A549 (cell line): ENCODE measurements at regions not wholly inside any gene's neighbourhood (a gene's known extent, or its start where the extent isn't known, plus 50 kb on each side); places are given as distances from the start of the nearest gene placed in this dataset.

Experiments
- ATAC-seq, 2 experiments: fragments of 200-7000 bp in 1 of 2; fragments of >200 bp in 1 of 2; cut with Nextera tagmentation in 1 of 2; cut with Tn5 transposase in 1 of 2; 3 replicates each; pipeline versions ENCODE4 v1.8.0 to v1.9.1; 2018 to 2020; ENCODE audit warnings: mild to moderate bottlenecking in 1 of 2, moderate library complexity in 1 of 2
- CTCF ChIA-PET: fragments of 300-600 bp; sonication (Branson Sonifier 250); formaldehyde crosslinking; extraction: SDS; loops from one replicate; lab custom pipeline; 2021; ENCODE audit warnings: antibody characterized with exemption, inconsistent platforms; lab: Yijun Ruan, JAX
- POLR2A ChIA-PET: fragments of 350-600 bp; formaldehyde crosslinking; extraction: SDS; loops from one replicate; lab custom pipeline; 2021; ENCODE audit warnings: antibody characterized with exemption, inconsistent platforms; lab: Yijun Ruan, JAX
- DNase-seq, 2 experiments: peaks; one replicate each; pipeline versions ENCODE4 v3.0.0 to v3.0.0-alpha.2; 2011 to 2016; ENCODE audit warnings: low read depth in 1 of 2, low spot score in 1 of 2
- FAIRE-seq: peaks from 2 replicates; lab custom pipeline; 2011; peaks lifted over from hg19 to GRCh38; lab: Jason Lieb, UNC
- H3K27ac ChIP-seq, 2 experiments: fragments of >200 bp; sonication (Bioruptor Twin); formaldehyde crosslinking; 3 replicates each; pipeline ENCODE4 v1.5.1; 2016 to 2017
- H3K4me1 ChIP-seq: fragments of >200 bp; sonication (Bioruptor Twin); formaldehyde crosslinking; 3 replicates; pipeline ENCODE4 v1.6.1; 2016
- H3K4me2 ChIP-seq: fragments of >200 bp; sonication (Bioruptor Twin); formaldehyde crosslinking; 3 replicates; pipeline ENCODE4 v1.6.1; 2016
- H3K4me3 ChIP-seq: fragments of >200 bp; sonication (Bioruptor Twin); formaldehyde crosslinking; 3 replicates; pipeline ENCODE4 v1.5.1; 2016
- H3K9me3 ChIP-seq: fragments of >200 bp; sonication (Bioruptor Twin); formaldehyde crosslinking; 3 replicates; pipeline ENCODE4 v1.6.1; 2016
- ATOH8 ChIP-seq: fragments of 250-450 bp; sonication (Bioruptor Pico); IDR thresholded peaks from 2 replicates; pipeline ENCODE4 v1.5.0; 2020; ENCODE audit warnings: low read depth, mild to moderate bottlenecking, moderate library complexity
- CBX2 ChIP-seq: fragments of 200-600 bp; sonication (generic); IDR thresholded peaks from 2 replicates; pipeline ENCODE4 v1.6.1; 2016; ENCODE audit warnings: low read depth, mild to moderate bottlenecking, borderline replicate concordance
- CBX8 ChIP-seq: fragments of 200-600 bp; sonication (generic); IDR thresholded peaks from 2 replicates; pipeline ENCODE4 v1.6.1; 2016
- CEBPB ChIP-seq, 2 experiments: fragments of >200 bp in 1 of 2; sonication (Bioruptor Twin) in 1 of 2; formaldehyde crosslinking in 1 of 2; IDR thresholded peaks; 2 replicates each; pipeline ENCODE4 v1.6.1; 2012 to 2016
- CHD2 ChIP-seq: fragments of 150-350 bp; IDR thresholded peaks from 2 replicates; pipeline ENCODE4 v1.6.1; 2014; ENCODE audit warnings: low read length; ENCODE audit not compliant: partially characterized antibody
- CTCF ChIP-seq: fragments of >200 bp; sonication (Bioruptor Twin); formaldehyde crosslinking; IDR thresholded peaks from 3 replicates; pipeline ENCODE4 v1.5.1; 2016
- ESRRA ChIP-seq: fragments of 150-350 bp; IDR thresholded peaks from 2 replicates; pipeline ENCODE4 v1.6.1; 2014; ENCODE audit warnings: mild to moderate bottlenecking, low read length, borderline replicate concordance
- FOSB ChIP-seq: fragments of 250-450 bp; sonication (Bioruptor Pico); IDR thresholded peaks from 2 replicates; pipeline ENCODE4 v1.5.0; 2020; ENCODE audit warnings: mild to moderate bottlenecking, moderate library complexity
- FOSL2 ChIP-seq, 2 experiments: fragments of 450-650 bp in 1 of 2; fragments of >200 bp in 1 of 2; sonication (Bioruptor Twin) in 1 of 2; formaldehyde crosslinking; IDR thresholded peaks; 2 replicates each; pipeline versions ENCODE4 v1.5.0 to v1.6.1; 2016 to 2020; ENCODE audit warnings: mild to moderate bottlenecking in 1 of 2, moderate library complexity in 1 of 2
- HEYL ChIP-seq: fragments of 250-450 bp; sonication (Bioruptor Pico); IDR thresholded peaks from 2 replicates; pipeline ENCODE4 v1.8.0; 2021; ENCODE audit warnings: mild to moderate bottlenecking, moderate library complexity
- KDM1A ChIP-seq: fragments of 200-600 bp; sonication (generic); IDR thresholded peaks from 2 replicates; pipeline ENCODE4 v1.6.1; 2016; ENCODE audit warnings: low read depth, mild to moderate bottlenecking
- MAFK ChIP-seq: fragments of 450-650 bp; IDR thresholded peaks from 2 replicates; pipeline ENCODE4 v1.6.1; 2014; ENCODE audit not compliant: partially characterized antibody
- NFE2L2 ChIP-seq: fragments of 150-350 bp; conservative IDR thresholded peaks from 2 replicates; pipeline ENCODE4 v1.6.1; 2014; ENCODE audit warnings: low read length
- RARB ChIP-seq: fragments of 250-450 bp; sonication (Bioruptor Pico); IDR thresholded peaks from 2 replicates; pipeline ENCODE4 v1.8.0; 2021; ENCODE audit warnings: mild to moderate bottlenecking, moderate library complexity
- SMC3 ChIP-seq: fragments of >200 bp; sonication (Bioruptor Twin); formaldehyde crosslinking; IDR thresholded peaks from 3 replicates; pipeline ENCODE4 v1.6.1; 2018; ENCODE audit warnings: inconsistent platforms
- ZC3H11A ChIP-seq: fragments of 450-650 bp; IDR thresholded peaks from 2 replicates; pipeline ENCODE4 v1.6.1; 2014; ENCODE audit warnings: antibody characterized with exemption, mild to moderate bottlenecking
- ZFP36 ChIP-seq: fragments of 450-650 bp; IDR thresholded peaks from 2 replicates; pipeline ENCODE4 v1.6.1; 2014; ENCODE audit warnings: borderline replicate concordance; ENCODE audit not compliant: partially characterized antibody
- WGBS: methylation state at CpG from one replicate; pipeline ENCODE4 v1.1.6; 2017; ENCODE audit errors: missing lambda C conversion rate; 5-methylcytosine and 5-hydroxymethylcytosine counted together
- TF ChIP-seq, protein P1 (sequence below): fragments of >200 bp; sonication (Bioruptor Twin); formaldehyde crosslinking; IDR thresholded peaks from 2 replicates; pipeline ENCODE4 v1.6.1; 2016
- TF ChIP-seq, protein P2 (sequence below): fragments of 150-350 bp; IDR thresholded peaks from 2 replicates; pipeline ENCODE4 v1.6.1; 2014; ENCODE audit warnings: low read depth, mild to moderate bottlenecking, low read length

DNA sequence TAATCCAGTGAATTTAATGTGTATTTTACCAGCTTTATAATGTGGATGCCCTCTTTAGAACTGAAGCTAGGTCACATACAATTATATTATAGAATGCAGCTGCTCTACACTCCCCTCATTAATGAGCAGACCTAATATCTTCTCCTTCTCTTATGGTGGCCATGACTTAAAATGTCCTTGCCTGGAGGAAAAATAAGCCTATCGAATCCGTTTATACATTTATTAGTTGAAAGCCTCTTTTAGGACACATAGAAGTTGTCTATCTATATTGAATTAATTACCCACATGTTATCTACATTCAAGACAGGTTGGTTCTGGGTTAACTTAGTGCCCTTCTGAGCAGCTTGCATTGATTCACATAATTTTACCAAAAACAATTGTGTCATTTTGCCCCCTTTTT, 1716.8 kb downstream of the HACE1 start (continued):
- no peak for TF ChIP-seq ATOH8

- POLR2A ChIA-PET, result no interaction called here
- ATAC-seq, result no peak
- no peaks in the 10 kb centered on the region for H3K4me1 ChIP-seq
- no peak for TF ChIP-seq NFE2L2
- TF ChIP-seq CHD2, result no peak
- TF ChIP-seq, all 56 proteins: peak for 0
- Histone ChIP-seq H3K4me3 (no peak overlapping the region), H3K27ac (no peak overlapping the region), H3K9me3 (no peaks in the 10 kb centered on the region), H3K4me2 (no peak overlapping the region)
- CTCF ChIA-PET, result interaction anchor here (0.8 kb wide), 1 partner anchor 42 kb away, joined by 3 read pairs; no protein-coding TSS in a partner anchor
- FAIRE-seq, result no peak
- 20% methylated on average over 4 of the region's 6 CpGs for WGBS
- DNase-seq, result no peak
Observed at GRCh38 chr6:103140308-103141027, 1719.3 kb downstream of the HACE1 start.

DNA sequence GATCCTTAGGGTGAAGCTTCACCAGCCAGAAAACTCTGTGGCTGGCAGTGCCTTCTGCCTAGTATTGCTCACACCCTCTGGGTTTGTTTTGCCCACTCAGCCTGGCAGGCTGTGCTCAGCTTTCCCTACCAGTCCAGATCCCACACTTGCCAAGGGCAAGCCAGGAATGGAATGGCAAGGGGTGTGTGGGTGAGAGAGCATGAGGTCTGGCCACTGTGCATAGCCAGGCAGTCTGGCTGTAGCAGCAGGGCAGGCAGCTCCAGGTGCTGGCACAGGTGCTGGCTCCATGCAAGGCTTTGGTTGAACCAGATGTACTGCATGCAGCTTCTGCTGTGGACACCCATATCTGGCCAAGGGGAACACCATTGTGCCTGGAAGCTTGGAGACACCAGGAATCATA, 1720.3 kb downstream of the HACE1 start:
- Histone ChIP-seq H3K4me3 (no peak overlapping the region), H3K4me1 (no peaks in the 10 kb centered on the region), H3K4me2 (no peak overlapping the region), H3K9me3 (no peaks in the 10 kb centered on the region), H3K27ac (no peak overlapping the region)
- ChIA-PET POLR2A (no interaction called here), CTCF (no interaction called here)
- TF ChIP-seq HEYL (no peak), FOSB (CRISPR knock-in tag) (no peak), CBX8 (no peak), CBX2 (no peak), ESRRA (no peak), FOSL2 (IDR thresholded peaks at IDR 0.05) (no peak), FOSL2 (CRISPR knock-in tag; IDR thresholded peaks at IDR 0.05) (no peak), CEBPB (IDR thresholded peaks at IDR 0.05) (no peak), ZC3H11A (no peak), KDM1A (no peak), CTCF (no peak), MAFK (no peak), SMC3 (no peak), ZFP36 (no peak)
- TF ChIP-seq, protein P1, sequence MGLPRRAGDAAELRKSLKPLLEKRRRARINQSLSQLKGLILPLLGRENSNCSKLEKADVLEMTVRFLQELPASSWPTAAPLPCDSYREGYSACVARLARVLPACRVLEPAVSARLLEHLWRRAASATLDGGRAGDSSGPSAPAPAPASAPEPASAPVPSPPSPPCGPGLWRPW, result no peak
- TF ChIP-seq, protein P2, sequence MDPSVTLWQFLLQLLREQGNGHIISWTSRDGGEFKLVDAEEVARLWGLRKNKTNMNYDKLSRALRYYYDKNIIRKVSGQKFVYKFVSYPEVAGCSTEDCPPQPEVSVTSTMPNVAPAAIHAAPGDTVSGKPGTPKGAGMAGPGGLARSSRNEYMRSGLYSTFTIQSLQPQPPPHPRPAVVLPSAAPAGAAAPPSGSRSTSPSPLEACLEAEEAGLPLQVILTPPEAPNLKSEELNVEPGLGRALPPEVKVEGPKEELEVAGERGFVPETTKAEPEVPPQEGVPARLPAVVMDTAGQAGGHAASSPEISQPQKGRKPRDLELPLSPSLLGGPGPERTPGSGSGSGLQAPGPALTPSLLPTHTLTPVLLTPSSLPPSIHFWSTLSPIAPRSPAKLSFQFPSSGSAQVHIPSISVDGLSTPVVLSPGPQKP, result no peak
- no peak for ATAC-seq
- DNase-seq, result no peak
- FAIRE-seq, result no peak

GRCh38 chr6:103124471-103124870, 1731.0 kb downstream of the GRIK2 start:
- no peak for FAIRE-seq
- Histone ChIP-seq H3K4me3 (no peak overlapping the region), H3K4me2 (no peak overlapping the region), H3K4me1 (no peaks in the 10 kb centered on the region), H3K27ac (no peak overlapping the region), H3K9me3 (no peaks in the 10 kb centered on the region)
- ChIA-PET POLR2A (no interaction called here), CTCF (interaction anchor here (0.6 kb wide), 1 partner anchor 97 kb away, joined by 3 read pairs; no protein-coding TSS in a partner anchor)
- no peak for TF ChIP-seq RARB (CRISPR knock-in tag)
- WGBS, result 14% methylated on average over 4 of the region's 4 CpGs
- no peak for DNase-seq
- ATAC-seq, result no peak
